Upper lobe of right lung (tissue), 1 donor: ENCODE measurements at regions not wholly inside any gene's neighbourhood (a gene's known extent, or its start where the extent isn't known, plus 50 kb on each side); places are given as distances from the start of the nearest gene placed in this dataset.

ENCODE experiments used
- ATAC-seq: fragments of 200-7000 bp; cut with Tn5 transposase; one replicate; pipeline ENCODE4 v1.9.1; 2020; ENCODE audit warnings: mild to moderate bottlenecking, moderate library complexity
- DNase-seq: peaks from one replicate; pipeline ENCODE4 v3.0.0-alpha.2; 2020
- H3K27ac ChIP-seq: fragments of 200-600 bp; one replicate; pipeline ENCODE4 v1.8.0; 2022
- H3K27me3 ChIP-seq: fragments of 200-600 bp; one replicate; pipeline ENCODE4 v1.8.0; 2022; ENCODE audit warnings: mild to moderate bottlenecking
- H3K36me3 ChIP-seq: fragments of 200-600 bp; one replicate; pipeline ENCODE4 v1.8.0; 2022
- H3K4me1 ChIP-seq: fragments of 200-600 bp; one replicate; pipeline ENCODE4 v1.8.0; 2022
- H3K4me3 ChIP-seq: fragments of 200-600 bp; one replicate; pipeline ENCODE4 v1.8.0; 2022; ENCODE audit warnings: mild to moderate bottlenecking
- H3K9me3 ChIP-seq: fragments of 200-600 bp; one replicate; pipeline ENCODE4 v1.8.0; 2022
- intact Hi-C: fragments of 100-400 bp; cut with DNase I; formaldehyde crosslinking; loops from one replicate; pipeline ENCODE4 v1.11.0; 2022
- TF ChIP-seq, protein P1 (sequence below): fragments of 200-600 bp; IDR thresholded peaks from one replicate; pipeline ENCODE4 v1.8.0; 2022; ENCODE audit warnings: antibody characterized with exemption
- donor health status: DM: no; HTN: yes; CAD: no; lungs with severe emphysema.

DNA sequence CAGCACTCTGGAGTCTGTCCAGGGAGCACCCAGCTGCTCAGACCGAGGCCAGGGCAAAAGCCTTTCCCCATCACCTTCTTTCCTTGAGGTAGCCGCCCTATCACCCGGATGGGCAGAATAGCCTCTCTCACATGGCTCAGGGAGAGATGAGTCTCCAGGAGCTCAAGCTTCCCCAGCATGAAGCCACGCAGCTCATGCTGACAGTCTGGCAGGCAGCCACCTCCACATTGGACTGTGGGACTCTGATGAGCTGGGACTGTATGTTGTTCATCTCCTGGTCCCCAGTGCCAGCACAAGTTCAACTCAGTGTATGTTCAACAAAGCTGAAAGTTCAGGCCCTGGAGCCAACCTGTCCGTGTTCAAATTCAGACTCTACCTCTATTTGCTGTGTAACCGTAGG lies 75.2 kb upstream of the ZC3H12A start:
- no peaks in the 10 kb centered on the region for H3K9me3 ChIP-seq
- H3K27ac ChIP-seq, result no peak overlapping the region
- H3K27me3 ChIP-seq, result peaks cover 14% of the 10 kb centered on the region
- no peaks in the 10 kb centered on the region for H3K4me1 ChIP-seq
- intact Hi-C loops, result no loop called here
- TF ChIP-seq, protein P1, sequence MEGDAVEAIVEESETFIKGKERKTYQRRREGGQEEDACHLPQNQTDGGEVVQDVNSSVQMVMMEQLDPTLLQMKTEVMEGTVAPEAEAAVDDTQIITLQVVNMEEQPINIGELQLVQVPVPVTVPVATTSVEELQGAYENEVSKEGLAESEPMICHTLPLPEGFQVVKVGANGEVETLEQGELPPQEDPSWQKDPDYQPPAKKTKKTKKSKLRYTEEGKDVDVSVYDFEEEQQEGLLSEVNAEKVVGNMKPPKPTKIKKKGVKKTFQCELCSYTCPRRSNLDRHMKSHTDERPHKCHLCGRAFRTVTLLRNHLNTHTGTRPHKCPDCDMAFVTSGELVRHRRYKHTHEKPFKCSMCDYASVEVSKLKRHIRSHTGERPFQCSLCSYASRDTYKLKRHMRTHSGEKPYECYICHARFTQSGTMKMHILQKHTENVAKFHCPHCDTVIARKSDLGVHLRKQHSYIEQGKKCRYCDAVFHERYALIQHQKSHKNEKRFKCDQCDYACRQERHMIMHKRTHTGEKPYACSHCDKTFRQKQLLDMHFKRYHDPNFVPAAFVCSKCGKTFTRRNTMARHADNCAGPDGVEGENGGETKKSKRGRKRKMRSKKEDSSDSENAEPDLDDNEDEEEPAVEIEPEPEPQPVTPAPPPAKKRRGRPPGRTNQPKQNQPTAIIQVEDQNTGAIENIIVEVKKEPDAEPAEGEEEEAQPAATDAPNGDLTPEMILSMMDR, result no peak
- DNase-seq, result no peak
- ATAC-seq, result no peak
- H3K4me3 ChIP-seq, result no peak overlapping the region
- no peaks in the 10 kb centered on the region for H3K36me3 ChIP-seq

DNA sequence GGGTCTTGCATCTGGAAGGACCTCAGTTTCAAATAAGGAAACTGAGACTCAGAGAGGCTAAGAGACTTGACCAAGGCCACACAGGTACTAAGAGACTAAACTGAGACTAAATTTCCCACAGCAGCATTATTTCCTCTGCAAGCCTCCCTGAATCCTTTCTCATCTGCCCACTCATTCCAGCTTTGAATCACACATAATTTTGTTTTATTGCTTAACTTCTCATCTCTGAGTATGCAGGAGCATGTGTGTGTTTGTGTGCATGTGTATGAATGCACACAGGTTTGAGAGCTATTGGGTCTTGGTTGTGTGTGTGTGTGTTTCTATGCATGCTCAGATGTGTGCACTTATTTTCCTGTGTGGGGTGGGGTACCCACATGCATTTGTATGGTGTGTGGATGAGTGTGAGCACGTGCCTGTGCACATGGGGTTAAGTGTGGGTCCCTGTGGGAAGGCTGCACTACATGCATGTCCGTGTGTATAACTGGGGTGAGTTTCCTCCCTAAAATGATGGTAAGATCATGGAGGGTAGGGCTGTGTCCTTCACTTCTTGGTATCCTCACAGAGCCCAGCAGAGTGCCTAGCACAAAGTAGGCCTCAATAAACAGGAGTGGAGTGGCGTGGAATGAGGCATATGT lies 74.4 kb upstream of the ZC3H12A start:
- Histone ChIP-seq H3K4me1 (no peaks in the 10 kb centered on the region), H3K4me3 (no peak overlapping the region), H3K9me3 (no peaks in the 10 kb centered on the region), H3K27me3 (peaks cover 13% of the 10 kb centered on the region), H3K36me3 (no peaks in the 10 kb centered on the region), H3K27ac (no peak overlapping the region)
- ATAC-seq (no peak), DNase-seq (no peak)
- intact Hi-C loops, result no loop called here
- TF ChIP-seq, protein P1, result no peak

DNA sequence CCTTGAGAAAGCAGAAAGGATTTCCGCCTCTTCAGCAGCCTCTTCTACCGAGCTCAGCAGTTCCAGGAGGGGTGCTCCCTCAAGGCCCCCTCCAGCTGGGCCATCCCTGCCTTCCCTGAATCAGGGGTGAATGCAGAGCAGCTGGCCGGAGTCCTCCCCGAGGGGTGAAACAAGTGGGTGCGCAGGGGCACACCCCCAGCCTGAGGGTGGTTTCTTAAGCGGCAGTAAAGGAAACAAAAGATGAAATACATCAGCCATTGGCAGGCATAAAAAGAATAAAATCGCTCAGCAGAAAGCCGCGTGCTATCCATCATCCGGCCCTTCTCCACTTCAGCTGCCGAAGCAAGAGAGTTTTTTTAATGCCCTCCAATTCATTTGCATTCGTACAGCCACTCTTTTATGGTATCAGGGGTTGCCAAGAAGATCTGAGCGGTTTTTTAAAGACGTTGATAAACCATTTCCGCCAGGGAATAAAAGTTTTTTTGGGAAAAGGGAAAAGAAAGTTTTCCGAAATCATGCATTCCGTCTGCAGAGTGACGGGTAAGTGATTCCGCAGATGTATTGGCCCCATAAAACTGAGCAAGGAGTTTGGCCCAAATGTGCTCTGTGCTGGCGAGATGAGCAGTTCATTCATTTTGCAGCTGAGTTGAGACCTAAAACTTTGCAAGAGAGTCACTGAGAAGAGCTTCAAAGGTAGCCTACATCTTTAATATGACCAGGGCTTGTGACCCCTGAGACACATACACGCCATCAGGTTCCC lies 73.7 kb upstream of the ZC3H12A start:
- ATAC-seq (no peak), DNase-seq (no peak)
- no peak overlapping the region for H3K27ac ChIP-seq
- H3K9me3 ChIP-seq, result no peaks in the 10 kb centered on the region
- intact Hi-C loops, result no loop called here
- peaks cover 13% of the 10 kb centered on the region for H3K27me3 ChIP-seq
- H3K4me3 ChIP-seq, result no peak overlapping the region
- no peaks in the 10 kb centered on the region for H3K4me1 ChIP-seq
- TF ChIP-seq, protein P1, result no peak
- H3K36me3 ChIP-seq, result no peaks in the 10 kb centered on the region

DNA sequence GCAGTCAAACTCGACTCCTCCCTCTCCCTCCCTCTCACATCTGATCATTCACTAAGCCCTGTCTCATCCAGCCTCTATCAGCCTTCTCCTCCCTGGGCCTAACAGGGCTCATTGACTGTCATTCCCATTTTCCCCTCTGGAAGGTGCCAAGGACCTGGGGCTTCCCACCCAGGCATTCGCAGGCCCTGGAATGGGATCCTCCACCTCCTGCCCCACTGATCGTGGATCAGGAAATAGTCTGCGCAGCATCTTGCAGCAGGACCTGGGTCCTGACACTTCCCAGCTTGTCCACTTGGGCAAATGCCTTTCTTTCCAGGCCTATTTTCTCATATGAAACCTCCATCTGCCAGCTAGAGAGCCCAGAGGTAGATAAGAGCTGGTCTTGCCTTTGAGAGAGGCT lies 71.2 kb upstream of the ZC3H12A start:
- Histone ChIP-seq H3K4me3 (no peak overlapping the region), H3K27me3 (peaks cover 5% of the 10 kb centered on the region), H3K9me3 (no peaks in the 10 kb centered on the region), H3K27ac (no peak overlapping the region), H3K4me1 (no peaks in the 10 kb centered on the region), H3K36me3 (no peaks in the 10 kb centered on the region)
- no peak for DNase-seq
- no peak for ATAC-seq
- TF ChIP-seq, protein P1, result no peak
- intact Hi-C loops, result no loop called here

DNA sequence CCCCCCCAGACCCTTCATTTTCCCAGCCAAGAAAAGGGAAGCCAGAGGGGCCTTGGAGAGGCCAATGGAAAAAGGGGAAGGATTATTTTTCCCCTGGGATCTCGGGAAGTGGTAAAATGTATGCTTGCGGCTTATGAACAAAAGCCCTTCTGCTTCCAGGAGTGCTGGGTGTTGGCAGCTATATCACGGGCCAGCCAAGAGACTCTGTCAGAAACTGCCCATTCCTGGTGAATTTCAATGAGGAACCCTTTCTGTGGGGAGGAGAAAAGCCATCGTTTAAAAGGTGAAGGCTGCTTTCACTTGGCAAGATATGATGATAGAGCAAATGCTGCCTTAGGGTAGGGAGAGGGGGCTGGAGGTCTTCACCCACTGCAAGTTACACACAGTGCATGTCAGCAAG lies 69.7 kb upstream of the ZC3H12A start:
- intact Hi-C loops, result no loop called here
- no peak for ATAC-seq

More for the DNA sequence above, 69.7 kb upstream of the ZC3H12A start:
- no peaks in the 10 kb centered on the region for H3K4me1 ChIP-seq
- peaks cover 3% of the 10 kb centered on the region for H3K27me3 ChIP-seq
- no peaks in the 10 kb centered on the region for H3K9me3 ChIP-seq
- no peak for DNase-seq
- H3K27ac ChIP-seq, result no peak overlapping the region
- TF ChIP-seq, protein P1, result no peak
- H3K4me3 ChIP-seq, result no peak overlapping the region
- no peaks in the 10 kb centered on the region for H3K36me3 ChIP-seq
